ENCODE measurements at regions not wholly inside any gene's neighbourhood (a gene's known extent, or its start where the extent isn't known, plus 50 kb on each side); places are given as distances from the start of the nearest gene placed in this dataset.
A peak's percentile ranks its signal among the peaks of the same experiment; 100 is the strongest.
"Not testable (repeated sequence)": the region's sequence is repeated elsewhere in the genome, so short reads cannot be mapped to it uniquely, and the experiment has no call there.

GRCh38 chr7:43042302-43042701, 70.1 kb upstream of the HECW1 start:
- intact Hi-C loops (cut with DNase I), result no loop called here
- DNase-seq, result no peak

- DNase-seq, result no peak
Observed at GRCh38 chr7:43044511-43044910, 67.9 kb upstream of the HECW1 start.

DNA sequence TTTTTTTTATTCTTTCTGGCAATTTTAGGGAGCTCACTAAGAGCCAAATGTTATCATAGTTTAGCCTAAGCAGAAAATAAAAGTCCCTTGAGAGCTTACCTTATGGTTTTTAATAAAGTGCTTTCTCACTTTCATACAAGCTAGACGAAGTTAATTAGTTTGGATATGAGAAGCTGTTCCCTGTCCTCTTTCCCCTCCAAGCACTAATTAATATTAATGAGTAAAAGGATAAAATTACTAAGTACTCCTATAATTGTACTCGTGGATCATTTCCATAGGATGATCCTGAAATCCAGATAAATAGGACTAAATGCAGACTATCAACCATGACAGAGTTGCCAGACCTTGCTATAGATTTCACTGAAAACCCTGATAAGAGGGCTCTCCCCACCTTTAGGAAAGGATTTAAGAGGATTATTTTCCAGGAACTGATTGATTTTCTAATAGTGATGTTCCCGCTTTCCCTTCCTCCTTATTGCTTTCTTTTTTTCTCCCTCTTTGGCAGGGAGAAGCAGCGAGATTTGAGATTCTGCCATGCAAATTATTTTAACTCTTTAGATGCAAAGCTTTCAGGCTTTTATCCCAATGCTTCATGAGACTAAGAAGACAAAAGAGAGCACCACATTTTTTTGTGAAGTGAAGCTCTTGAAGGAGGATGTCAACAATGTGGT, 58.3 kb upstream of the HECW1 start:
- no peak for DNase-seq
- intact Hi-C loops (cut with DNase I), result no loop called here

More at GRCh38 chr7:43044511-43044910, 67.9 kb upstream of the HECW1 start:
- intact Hi-C loops (cut with DNase I), result no loop called here

GRCh38 chr7:43057141-43057540, 55.3 kb upstream of the HECW1 start:
- DNase-seq, result no peak
- intact Hi-C loops (cut with DNase I), result no loop called here

DNA sequence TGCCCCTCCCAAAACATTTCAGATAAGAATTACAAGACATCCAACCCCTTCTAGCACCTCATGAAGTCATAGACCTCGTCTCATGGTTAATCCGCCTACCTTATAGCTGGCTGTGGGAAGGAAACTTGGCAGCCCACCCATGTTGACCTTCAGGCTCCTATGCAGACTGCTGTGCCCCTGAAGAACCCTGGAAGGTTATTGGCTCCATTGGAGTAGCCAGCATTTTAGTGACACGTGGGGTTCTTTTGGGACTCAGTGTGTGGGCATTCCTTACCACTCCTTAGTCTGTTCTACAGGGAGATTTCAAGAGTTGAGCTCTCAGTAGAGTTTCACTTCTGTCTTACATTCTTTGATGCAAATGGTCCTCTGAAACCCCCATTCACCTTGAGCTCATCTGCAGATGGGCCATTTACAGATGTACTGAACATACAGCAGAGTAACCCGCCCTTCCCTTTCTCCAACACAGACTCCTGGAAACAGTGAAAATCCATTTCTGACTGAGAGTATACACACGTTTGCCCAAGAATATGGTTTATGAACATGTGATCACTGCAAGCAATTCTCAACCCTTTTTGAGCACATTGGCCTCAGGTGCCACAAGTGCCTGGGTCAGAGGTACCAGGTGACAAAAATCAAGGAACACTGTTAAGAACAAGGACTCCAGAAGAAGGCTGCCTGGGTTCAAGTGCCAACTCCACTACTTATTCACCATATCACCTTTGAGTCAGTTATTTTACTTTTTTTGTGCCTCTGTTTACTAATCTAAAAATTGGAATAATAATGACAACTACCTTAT, 54.0 kb upstream of the HECW1 start:
- intact Hi-C loops (cut with DNase I), result no loop called here
- DNase-seq, result no peak

- peak in 1 of 10 donors; percentile 61 for DNase-seq
Observed at GRCh38 chr7:43059067-43059600, 53.3 kb upstream of the HECW1 start.

More at GRCh38 chr7:43059067-43059600, 53.3 kb upstream of the HECW1 start:
- intact Hi-C loops (cut with DNase I), result not testable (repeated sequence)
